GM19372 (cell line): ENCODE measurements at regions not wholly inside any gene's neighbourhood (a gene's known extent, or its start where the extent isn't known, plus 50 kb on each side); places are given as distances from the start of the nearest gene placed in this dataset.

Experiments
- ATAC-seq: cut with Tn5 transposase; IDR thresholded peaks from one replicate; pipeline ENCODE4 v1.9.1; 2021; ENCODE audit warnings: mild to moderate bottlenecking, low read depth, moderate library complexity; ENCODE audit not compliant: unreplicated experiment

DNA sequence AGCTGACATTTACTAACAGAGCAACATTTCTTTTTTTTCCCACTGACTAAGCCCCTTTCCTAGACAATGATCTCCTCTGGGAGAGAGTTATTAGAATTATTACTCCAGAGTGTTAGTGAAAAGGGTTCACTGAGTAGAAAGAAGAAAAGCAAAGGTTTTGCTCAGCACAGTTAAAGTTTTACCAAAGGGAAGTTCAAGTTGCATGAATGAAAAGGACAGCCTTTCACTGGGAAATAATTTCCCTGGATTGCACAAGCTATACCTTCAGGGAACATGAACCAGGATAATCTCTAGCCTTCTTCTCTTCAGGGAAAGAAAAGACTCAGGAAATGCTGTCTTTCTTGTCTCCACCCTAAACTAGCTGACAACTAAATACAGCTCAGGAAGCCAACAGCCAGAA, 71.4 kb upstream of the ESRRG start:
- ATAC-seq, result no peak

- no peak for ATAC-seq
Measured at GRCh38 chr1:216793973-216794372, 70.7 kb upstream of the ESRRG start.

- ATAC-seq, result no peak
Measured at GRCh38 chr1:216793303-216793702, 70.1 kb upstream of the ESRRG start.

DNA sequence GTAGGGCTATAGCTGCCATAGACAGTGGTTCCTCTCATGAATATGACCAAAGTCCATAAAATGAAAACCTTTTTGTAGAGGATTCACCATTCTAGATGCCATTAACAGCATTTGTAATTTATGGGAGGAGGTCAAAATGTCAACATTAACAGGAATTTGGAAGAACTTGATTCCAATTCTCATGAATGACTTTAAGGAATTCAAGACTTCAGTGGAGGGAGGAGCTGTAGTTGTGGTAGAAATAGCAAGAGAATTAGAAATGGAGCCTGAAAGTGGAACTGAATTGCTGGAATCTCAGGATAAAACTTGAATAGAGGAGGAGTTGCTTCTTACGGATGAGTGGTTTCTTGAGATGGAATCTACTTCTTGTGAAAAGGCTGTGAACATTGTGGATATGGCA, 65.4 kb upstream of the ESRRG start:
- no peak for ATAC-seq

GRCh38 chr1:216785737-216786136, 62.5 kb upstream of the ESRRG start:
- no peak for ATAC-seq

- ATAC-seq, result no peak
Measured at GRCh38 chr1:216785221-216785620, 62.0 kb upstream of the ESRRG start.

DNA sequence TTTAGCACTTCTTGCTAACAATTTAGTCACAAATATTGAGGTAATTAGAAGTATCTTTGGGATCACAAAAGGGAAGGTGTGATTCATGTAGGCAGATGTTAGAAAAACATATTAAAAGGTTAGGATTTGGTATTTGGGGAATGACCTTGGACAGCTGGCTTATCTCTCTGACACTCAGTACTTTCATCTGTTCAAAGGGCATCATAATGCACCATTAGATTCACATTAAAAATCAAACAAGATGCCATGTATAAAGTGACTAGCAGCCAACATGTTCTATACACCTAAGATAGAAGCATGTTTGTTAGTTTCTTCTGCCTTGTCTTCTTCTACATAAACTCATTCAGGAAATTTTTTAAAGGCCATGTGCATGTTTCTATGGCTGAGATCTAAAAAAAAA, 56.5 kb upstream of the ESRRG start:
- no peak for ATAC-seq

DNA sequence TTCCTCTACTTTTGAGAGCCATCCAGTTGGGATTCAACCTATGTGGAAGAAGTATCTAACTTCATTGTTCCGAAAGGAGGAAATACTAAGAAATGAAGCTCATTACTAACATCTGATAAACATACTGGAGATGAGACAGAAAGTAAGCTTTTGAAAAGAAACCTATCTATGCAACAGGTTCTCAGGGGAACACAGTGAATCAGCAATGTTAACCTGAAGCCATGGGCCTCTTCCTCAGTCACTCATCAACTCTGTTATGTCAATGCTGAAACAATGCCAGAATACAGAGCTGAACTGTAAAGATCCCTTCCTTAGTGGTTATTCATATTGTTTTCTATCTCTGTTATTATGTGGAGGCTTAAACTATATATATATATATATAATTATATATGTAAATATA, 55.5 kb upstream of the ESRRG start:
- no peak for ATAC-seq

GRCh38 chr1:216777148-216777547, 53.9 kb upstream of the ESRRG start:
- no peak for ATAC-seq
